Transverse colon (tissue), 3 donors: ENCODE measurements at regions not wholly inside any gene's neighbourhood (a gene's known extent, or its start where the extent isn't known, plus 50 kb on each side); places are given as distances from the start of the nearest gene placed in this dataset.

Source experiments
- CTCF ChIP-seq, 5 experiments: fragments of 200-600 bp in 3 of 5; fragments of 450-650 bp in 2 of 5; sonication (generic) in 3 of 5; IDR thresholded peaks; 1 replicate in 2 of 5; 2 replicates in 3 of 5; pipeline ENCODE4 v1.5.1; 2016 to 2017; ENCODE audit warnings: antibody characterized with exemption in 5 of 5, inconsistent platforms in 3 of 5, mild to moderate bottlenecking in 2 of 5, moderate library complexity in 1 of 5
- EP300 ChIP-seq: sonication (generic); formaldehyde crosslinking; IDR thresholded peaks from one replicate; pipeline ENCODE4 v1.6.1; 2017; ENCODE audit warnings: antibody characterized with exemption, low read depth

GRCh38 chr18:1003499-1003898 lies 98.8 kb downstream of the ADCYAP1 start:
- TF ChIP-seq EP300 (no peak), CTCF (IDR thresholded peaks at IDR 0.05) (no peak)
